Mesenchymal stem cell (in vitro differentiated cells and primary cell): ENCODE measurements at regions not wholly inside any gene's neighbourhood (a gene's known extent, or its start where the extent isn't known, plus 50 kb on each side); places are given as distances from the start of the nearest gene placed in this dataset.
"Not testable (repeated sequence)": the region's sequence is repeated elsewhere in the genome, so short reads cannot be mapped to it uniquely, and the experiment has no call there.

Experiments used
- DNase-seq: peaks from one replicate; pipeline ENCODE4 v3.0.0-alpha.2; 2013
- H2AFZ ChIP-seq: one replicate; pipeline ENCODE4 v1.6.1; 2013; ENCODE audit warnings: low read depth, mild to moderate bottlenecking, control low read depth, inconsistent platforms, low read length, moderate library complexity
- H2AK5ac ChIP-seq: 2 replicates; pipeline ENCODE4 v1.6.1; 2013; ENCODE audit warnings: low read length, moderate library complexity, mild to moderate bottlenecking, inconsistent platforms; ENCODE audit not compliant: severe bottlenecking
- H2BK120ac ChIP-seq: one replicate; pipeline ENCODE4 v1.6.1; 2013; ENCODE audit warnings: low read depth, mild to moderate bottlenecking, inconsistent platforms, low read length, moderate library complexity
- H2BK12ac ChIP-seq, 2 experiments: one replicate each; pipeline ENCODE4 v1.6.1; 2013; ENCODE audit warnings: inconsistent platforms in 2 of 2, low read length in 2 of 2, mild to moderate bottlenecking in 2 of 2, moderate library complexity in 2 of 2, control low read depth in 1 of 2
- H2BK15ac ChIP-seq: one replicate; pipeline ENCODE4 v1.6.1; 2013; ENCODE audit warnings: mild to moderate bottlenecking, low read depth, inconsistent platforms; ENCODE audit not compliant: poor library complexity, severe bottlenecking
- H2BK5ac ChIP-seq: 2 replicates; pipeline ENCODE4 v1.6.1; 2013; ENCODE audit warnings: low read depth, mild to moderate bottlenecking, low read length, control low read depth, inconsistent platforms; ENCODE audit not compliant: poor library complexity, severe bottlenecking
- H3K14ac ChIP-seq, 2 experiments: one replicate each; pipeline ENCODE4 v1.6.1; 2013; ENCODE audit warnings: inconsistent platforms in 2 of 2, low read length in 2 of 2, control low read depth in 1 of 2, mild to moderate bottlenecking in 1 of 2, moderate library complexity in 1 of 2
- H3K18ac ChIP-seq, 2 experiments: one replicate each; pipeline ENCODE4 v1.6.1; 2013; ENCODE audit warnings: inconsistent platforms in 2 of 2, low read length in 2 of 2, control low read depth in 1 of 2, low read depth in 1 of 2, mild to moderate bottlenecking in 1 of 2
- H3K23ac ChIP-seq, 2 experiments: one replicate each; pipeline ENCODE4 v1.6.1; 2013; ENCODE audit warnings: inconsistent platforms in 2 of 2, low read length in 2 of 2, mild to moderate bottlenecking in 2 of 2, moderate library complexity in 2 of 2, control low read depth in 1 of 2
- H3K27ac ChIP-seq: 2 replicates; pipeline ENCODE4 v1.5.1; 2013; ENCODE audit warnings: mild to moderate bottlenecking, moderate library complexity, low read length, control low read depth, inconsistent platforms; ENCODE audit not compliant: poor library complexity, severe bottlenecking
- H3K27me3 ChIP-seq, 2 experiments: 2 replicates each; pipeline versions ENCODE4 v1.6.1 to v1.7.0; 2013; ENCODE audit warnings: low read length in 2 of 2, mild to moderate bottlenecking in 2 of 2, moderate library complexity in 2 of 2, control low read depth in 1 of 2, inconsistent platforms in 1 of 2; ENCODE audit not compliant: control insufficient read depth in 1 of 2, insufficient read depth in 1 of 2
- H3K36me3 ChIP-seq, 2 experiments: 2 replicates each; pipeline versions ENCODE4 v1.6.1 to v1.7.0; 2013; ENCODE audit warnings: low read length in 2 of 2, control low read depth in 1 of 2, inconsistent platforms in 1 of 2, low read depth in 1 of 2, mild to moderate bottlenecking in 1 of 2; ENCODE audit not compliant: insufficient read depth in 2 of 2, control insufficient read depth in 1 of 2
- H3K4ac ChIP-seq, 2 experiments: one replicate each; pipeline ENCODE4 v1.6.1; 2013; ENCODE audit warnings: inconsistent platforms in 2 of 2, low read length in 2 of 2, mild to moderate bottlenecking in 2 of 2, moderate library complexity in 2 of 2, control low read depth in 1 of 2, low read depth in 1 of 2
- H3K4me1 ChIP-seq: 2 replicates; pipeline ENCODE4 v1.6.1; 2013; ENCODE audit warnings: low read depth, low read length, control low read depth; ENCODE audit not compliant: control insufficient read depth, insufficient read depth
- H3K4me2 ChIP-seq: 2 replicates; pipeline ENCODE4 v1.6.1; 2013; ENCODE audit warnings: low read length, mild to moderate bottlenecking, inconsistent platforms; ENCODE audit not compliant: poor library complexity, severe bottlenecking
- H3K4me3 ChIP-seq, 2 experiments: 2 replicates each; pipeline versions ENCODE4 v1.5.1 to v1.7.0; 2013; ENCODE audit warnings: low read length in 2 of 2, mild to moderate bottlenecking in 2 of 2, control low read depth in 1 of 2, low read depth in 1 of 2; ENCODE audit not compliant: insufficient read depth in 1 of 2
- H3K79me1 ChIP-seq: replicated peaks from 2 replicates; pipeline ENCODE4 v1.6.1; 2013; ENCODE audit warnings: mild to moderate bottlenecking, control low read depth, low read length, inconsistent platforms; ENCODE audit not compliant: poor library complexity, severe bottlenecking
- H3K9ac ChIP-seq: 2 replicates; pipeline ENCODE4 v1.7.0; 2013; ENCODE audit warnings: mild to moderate bottlenecking, low read length, moderate library complexity
- H3K9me3 ChIP-seq: 2 replicates; pipeline ENCODE4 v1.7.0; 2013; ENCODE audit warnings: mild to moderate bottlenecking, low read length; ENCODE audit not compliant: control insufficient read depth
- H4K8ac ChIP-seq: one replicate; pipeline ENCODE4 v1.6.1; 2013; ENCODE audit warnings: inconsistent platforms, mild to moderate bottlenecking, low read length, moderate library complexity
- H4K91ac ChIP-seq: one replicate; pipeline ENCODE4 v1.6.1; 2013; ENCODE audit warnings: mild to moderate bottlenecking, low read length, inconsistent platforms
- WGBS: methylation state at CpG from one replicate; pipeline ENCODE4 v1.1.7; 2013; ENCODE audit warnings: mixed read lengths; 5-methylcytosine and 5-hydroxymethylcytosine counted together

- no peaks in the 10 kb centered on the region for H3K79me1 ChIP-seq
- DNase-seq = no peak
- no peak overlapping the region for H4K91ac ChIP-seq
- no peak overlapping the region for H2BK15ac ChIP-seq
- no peak overlapping the region for H3K27ac ChIP-seq
- H2BK12ac ChIP-seq = no peak overlapping the region
- H2BK120ac ChIP-seq = no peak overlapping the region
- no peak overlapping the region for H4K8ac ChIP-seq
- H3K9me3 ChIP-seq = peaks cover 8% of the 10 kb centered on the region
- no peaks in the 10 kb centered on the region for H3K4me1 ChIP-seq
- H3K18ac ChIP-seq = no peak overlapping the region
- no peak overlapping the region for H3K4me2 ChIP-seq
- no peak overlapping the region for H3K14ac ChIP-seq
- H2AK5ac ChIP-seq = no peak overlapping the region
- H3K36me3 ChIP-seq = no peaks in the 10 kb centered on the region
- no peak overlapping the region for H2AFZ ChIP-seq
- no peak overlapping the region for H3K4ac ChIP-seq
- H3K4me3 ChIP-seq = no peak overlapping the region
- no peak overlapping the region for H3K23ac ChIP-seq
- WGBS = 38% methylated on average over 18 of the region's 21 CpGs
- no peak overlapping the region for H2BK5ac ChIP-seq
- H3K9ac ChIP-seq = no peak overlapping the region
- no peaks in the 10 kb centered on the region for H3K27me3 ChIP-seq
These were observed 94.8 kb downstream of the SOX1 start for GRCh38 chr13:112161521-112162301.

- H3K9me3 ChIP-seq, H2AFZ ChIP-seq, H3K18ac ChIP-seq, DNase-seq, H3K4ac ChIP-seq, H3K9ac ChIP-seq, H4K91ac ChIP-seq, H3K79me1 ChIP-seq, H3K4me3 ChIP-seq, H2BK120ac ChIP-seq, H2AK5ac ChIP-seq, H2BK5ac ChIP-seq, H2BK15ac ChIP-seq, H2BK12ac ChIP-seq, H3K14ac ChIP-seq, H3K27ac ChIP-seq, H3K23ac ChIP-seq, H3K27me3 ChIP-seq, H3K36me3 ChIP-seq, H3K4me2 ChIP-seq, H3K4me1 ChIP-seq, H4K8ac ChIP-seq: not testable (repeated sequence)
- WGBS = 96% methylated on average over 93 of the region's 97 CpGs
These were observed 97.0 kb downstream of the SOX1 start for GRCh38 chr13:112163691-112164660.

- H3K14ac ChIP-seq = no peak overlapping the region
- no peak overlapping the region for H3K18ac ChIP-seq
- no peaks in the 10 kb centered on the region for H3K27me3 ChIP-seq
- no peak overlapping the region for H2AFZ ChIP-seq
- H2BK15ac ChIP-seq = no peak overlapping the region
- no peak overlapping the region for H3K4me3 ChIP-seq
- no peak overlapping the region for H3K4me2 ChIP-seq
- no peaks in the 10 kb centered on the region for H3K79me1 ChIP-seq
- H2BK5ac ChIP-seq = no peak overlapping the region
- H2BK120ac ChIP-seq = no peak overlapping the region
- no peak overlapping the region for H2BK12ac ChIP-seq
- H3K36me3 ChIP-seq = no peaks in the 10 kb centered on the region
- H3K4me1 ChIP-seq = no peaks in the 10 kb centered on the region
- H4K8ac ChIP-seq = no peak overlapping the region
- no peak overlapping the region for H3K23ac ChIP-seq
- no peak overlapping the region for H4K91ac ChIP-seq
- H2AK5ac ChIP-seq = no peak overlapping the region
- H3K4ac ChIP-seq = no peak overlapping the region
- 80% methylated on average over 9 of the region's 9 CpGs for WGBS
- no peak overlapping the region for H3K27ac ChIP-seq
- no peak overlapping the region for H3K9ac ChIP-seq
- H3K9me3 ChIP-seq = peaks cover 6% of the 10 kb centered on the region
- no peak for DNase-seq
These were observed 98.8 kb downstream of the SOX1 start for GRCh38 chr13:112165712-112166111.

GRCh38 chr13:112168761-112169160 lies 101.8 kb downstream of the SOX1 start:
- Histone ChIP-seq H4K8ac (no peak overlapping the region), H3K4me3 (no peak overlapping the region), H3K9ac (no peak overlapping the region), H2AFZ (no peak overlapping the region), H3K4ac (no peak overlapping the region), H3K4me1 (no peaks in the 10 kb centered on the region), H3K4me2 (no peak overlapping the region), H3K9me3 (peaks cover 7% of the 10 kb centered on the region), H4K91ac (no peak overlapping the region), H3K18ac (no peak overlapping the region), H2AK5ac (no peak overlapping the region), H3K79me1 (no peaks in the 10 kb centered on the region), H3K27ac (no peak overlapping the region), H3K14ac (no peak overlapping the region), H2BK5ac (no peak overlapping the region), H3K36me3 (no peaks in the 10 kb centered on the region), H2BK12ac (no peak overlapping the region), H3K27me3 (no peaks in the 10 kb centered on the region), H2BK15ac (no peak overlapping the region), H2BK120ac (no peak overlapping the region), H3K23ac (no peak overlapping the region)
- DNase-seq = no peak
- WGBS = 83% methylated on average over 11 of the region's 11 CpGs
